SK-N-SH treated with all-trans-retinoic acid at 6 μM for 48 hours (cell line): ENCODE measurements at regions not wholly inside any gene's neighbourhood (a gene's known extent, or its start where the extent isn't known, plus 50 kb on each side); places are given as distances from the start of the nearest gene placed in this dataset.

ENCODE experiments used
- BACH2 ChIP-seq: fragments of 250-450 bp; sonication (Bioruptor Pico); IDR thresholded peaks from 2 replicates; pipeline ENCODE4 v1.9.0; 2021; ENCODE audit warnings: mild to moderate bottlenecking, borderline replicate concordance
- PATZ1 ChIP-seq: fragments of 250-450 bp; sonication (Bioruptor Pico); IDR thresholded peaks from 2 replicates; pipeline ENCODE4 v1.8.0; 2020; ENCODE audit warnings: mild to moderate bottlenecking, moderate library complexity, borderline replicate concordance

- TF ChIP-seq BACH2 (CRISPR knock-in tag) (no peak), PATZ1 (CRISPR knock-in tag) (no peak)
Measured at GRCh38 chr10:4197676-4198075, 412.7 kb upstream of the KLF6 start.
